HEK293T (cell line): ENCODE measurements at regions not wholly inside any gene's neighbourhood (a gene's known extent, or its start where the extent isn't known, plus 50 kb on each side); places are given as distances from the start of the nearest gene placed in this dataset.

Experiments
- ARNT ChIP-seq: fragments of 450-650 bp; IDR thresholded peaks from 2 replicates; pipeline ENCODE4 v1.6.1; 2017; ENCODE audit warnings: mild to moderate bottlenecking
- ELF4 ChIP-seq: fragments of 450-650 bp; IDR thresholded peaks from 2 replicates; pipeline ENCODE4 v1.6.1; 2017; ENCODE audit warnings: antibody characterized with exemption
- FOXA1 ChIP-seq: fragments of 450-650 bp; IDR thresholded peaks from 2 replicates; pipeline ENCODE4 v1.6.1; 2016; ENCODE audit warnings: mild to moderate bottlenecking
- FOXK2 ChIP-seq: fragments of 450-650 bp; IDR thresholded peaks from 2 replicates; pipeline ENCODE4 v1.6.1; 2016; ENCODE audit warnings: mild to moderate bottlenecking
- FOXM1 ChIP-seq: fragments of 450-650 bp; IDR thresholded peaks from 2 replicates; pipeline ENCODE4 v1.6.1; 2017; ENCODE audit warnings: mild to moderate bottlenecking, borderline replicate concordance
- HDGF ChIP-seq: fragments of 450-650 bp; IDR thresholded peaks from 2 replicates; pipeline ENCODE4 v1.6.1; 2017; ENCODE audit warnings: antibody characterized with exemption, borderline replicate concordance
- L3MBTL2 ChIP-seq: fragments of 450-650 bp; conservative IDR thresholded peaks from 2 replicates; pipeline ENCODE4 v1.6.1; 2016; ENCODE audit warnings: mild to moderate bottlenecking
- LEF1 ChIP-seq: fragments of 450-650 bp; IDR thresholded peaks from 2 replicates; pipeline ENCODE4 v1.6.1; 2017; ENCODE audit warnings: mild to moderate bottlenecking, borderline replicate concordance
- NFRKB ChIP-seq: fragments of 450-650 bp; IDR thresholded peaks from 2 replicates; pipeline ENCODE4 v1.6.1; 2016; ENCODE audit warnings: mild to moderate bottlenecking, moderate library complexity
- SP1 ChIP-seq: fragments of 450-650 bp; IDR thresholded peaks from 2 replicates; pipeline ENCODE4 v1.6.1; 2017
- ZNF384 ChIP-seq: fragments of 450-650 bp; IDR thresholded peaks from 2 replicates; pipeline ENCODE4 v1.6.1; 2016

- TF ChIP-seq ZNF384 = no peak
- no peak for TF ChIP-seq SP1
- TF ChIP-seq HDGF = no peak
- TF ChIP-seq NFRKB = no peak
- no peak for TF ChIP-seq LEF1
- TF ChIP-seq FOXM1 = no peak
- no peak for TF ChIP-seq FOXK2
- TF ChIP-seq FOXA1 = no peak
- no peak for TF ChIP-seq L3MBTL2
- TF ChIP-seq ELF4 = no peak
- TF ChIP-seq ARNT = no peak
Measured at GRCh38 chr6:8670792-8671191, 235.4 kb upstream of the SLC35B3 start.
